ENCODE measurements at regions not wholly inside any gene's neighbourhood (a gene's known extent, or its start where the extent isn't known, plus 50 kb on each side); places are given as distances from the start of the nearest gene placed in this dataset.

DNA sequence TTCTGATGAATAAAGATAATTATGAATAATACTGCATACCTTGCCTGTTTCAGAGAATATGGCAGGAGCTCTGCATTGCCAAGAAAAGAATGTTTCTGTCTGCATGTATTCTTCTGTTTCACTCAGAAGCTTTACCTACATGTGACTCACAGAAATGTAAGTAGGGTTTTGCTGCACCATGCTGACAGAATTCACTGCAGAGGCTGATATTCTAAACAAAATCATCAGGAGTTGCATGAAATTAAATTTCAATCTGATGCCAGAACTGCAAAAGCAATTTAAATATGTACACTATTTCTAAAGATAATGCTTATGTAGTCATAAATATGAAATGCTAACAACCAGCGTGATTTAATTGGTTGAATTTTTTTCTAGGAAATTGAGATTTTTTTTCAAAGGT lies 332.8 kb upstream of the FSHR start:
- Mint-ChIP-seq H3K4me1 (ENCODE audit: insufficient read depth, unreplicated experiment) (no peaks in the 10 kb centered on the region), H3K9me3 (ENCODE audit: unreplicated experiment) (peaks cover 19% of the 10 kb centered on the region), H3K27me3 (ENCODE audit: insufficient read depth, unreplicated experiment) (no peaks in the 10 kb centered on the region), H3K4me3 (ENCODE audit: unreplicated experiment) (no peak overlapping the region), H3K27ac (ENCODE audit: low read depth, unreplicated experiment) (no peak overlapping the region), H3K36me3 (ENCODE audit: insufficient read depth, unreplicated experiment) (no peaks in the 10 kb centered on the region)
- no TSS peak for BruUV-seq (replicated peaks)
- ChIA-PET POLR2A (interaction anchor here (0.7 kb wide), 1 partner anchor 481 kb away, joined by 3 read pairs; no protein-coding TSS in a partner anchor), CTCF (no interaction called here)
- intact Hi-C loops (cut with micrococcal nuclease): no loop called here
- no peak for TF ChIP-seq CTCF (IDR thresholded peaks at IDR 0.05; ENCODE audit: unreplicated experiment)
- DNase-seq (ENCODE audit: unreplicated experiment): no peak

- Mint-ChIP-seq H3K27me3 (ENCODE audit: insufficient read depth, unreplicated experiment) (no peaks in the 10 kb centered on the region), H3K9me3 (ENCODE audit: unreplicated experiment) (peaks cover 20% of the 10 kb centered on the region), H3K36me3 (ENCODE audit: insufficient read depth, unreplicated experiment) (no peaks in the 10 kb centered on the region), H3K27ac (ENCODE audit: low read depth, unreplicated experiment) (no peak overlapping the region), H3K4me1 (ENCODE audit: insufficient read depth, unreplicated experiment) (no peaks in the 10 kb centered on the region), H3K4me3 (ENCODE audit: unreplicated experiment) (no peak overlapping the region)
- ChIA-PET CTCF (no interaction called here), POLR2A (no interaction called here)
- no peak for TF ChIP-seq CTCF (IDR thresholded peaks at IDR 0.05; ENCODE audit: unreplicated experiment)
- no peak for DNase-seq (ENCODE audit: unreplicated experiment)
- intact Hi-C loops (cut with micrococcal nuclease): no loop called here
- no TSS peak for BruUV-seq (replicated peaks)
Measured at GRCh38 chr2:49480520-49480919, 326.2 kb upstream of the FSHR start.

- no peak overlapping the region for H3K27ac Mint-ChIP-seq (ENCODE audit: low read depth, unreplicated experiment)
- H3K4me1 Mint-ChIP-seq (ENCODE audit: insufficient read depth, unreplicated experiment): no peaks in the 10 kb centered on the region
- H3K4me3 Mint-ChIP-seq (ENCODE audit: unreplicated experiment): no peak overlapping the region
- H3K27me3 Mint-ChIP-seq (ENCODE audit: insufficient read depth, unreplicated experiment): no peaks in the 10 kb centered on the region
- no peaks in the 10 kb centered on the region for H3K36me3 Mint-ChIP-seq (ENCODE audit: insufficient read depth, unreplicated experiment)
- intact Hi-C loops (cut with micrococcal nuclease): no loop called here
- CTCF ChIA-PET: interaction anchor here (0.6 to 0.7 kb wide), 2 partner anchors 201 to 1105 kb away, joined by 3 read pairs; no protein-coding TSS in a partner anchor
- POLR2A ChIA-PET: no interaction called here
- peaks cover 33% of the 10 kb centered on the region for H3K9me3 Mint-ChIP-seq (ENCODE audit: unreplicated experiment)
- no peak for TF ChIP-seq CTCF (IDR thresholded peaks at IDR 0.05; ENCODE audit: unreplicated experiment)
- BruUV-seq (replicated peaks): no TSS peak
- no peak for DNase-seq (ENCODE audit: unreplicated experiment)
Measured at GRCh38 chr2:49465157-49465831, 311.0 kb upstream of the FSHR start.

GRCh38 chr2:49459314-49459993 lies 305.1 kb upstream of the FSHR start:
- H3K4me3 Mint-ChIP-seq (ENCODE audit: unreplicated experiment): no peak overlapping the region
- no peaks in the 10 kb centered on the region for H3K27me3 Mint-ChIP-seq (ENCODE audit: insufficient read depth, unreplicated experiment)
- DNase-seq (ENCODE audit: unreplicated experiment): no peak
- H3K4me1 Mint-ChIP-seq (ENCODE audit: insufficient read depth, unreplicated experiment): no peaks in the 10 kb centered on the region
- ChIA-PET CTCF (interaction anchor here (0.6 kb wide), 1 partner anchor 116 kb away, joined by 4 read pairs; no protein-coding TSS in a partner anchor), POLR2A (no interaction called here)
- no TSS peak for BruUV-seq (replicated peaks)
- intact Hi-C loops (cut with micrococcal nuclease): no loop called here
- peaks cover 5% of the 10 kb centered on the region for H3K9me3 Mint-ChIP-seq (ENCODE audit: unreplicated experiment)
- no peak overlapping the region for H3K27ac Mint-ChIP-seq (ENCODE audit: low read depth, unreplicated experiment)
- TF ChIP-seq CTCF (IDR thresholded peaks at IDR 0.05; ENCODE audit: unreplicated experiment): no peak
- H3K36me3 Mint-ChIP-seq (ENCODE audit: insufficient read depth, unreplicated experiment): no peaks in the 10 kb centered on the region
